Stimulated activated CD4-positive, alpha-beta T cell treated with anti-CD3 and anti-CD28 coated beads, TNF-alpha, amount 100 ng/mL, for 48 hours (primary cell): ENCODE measurements at regions not wholly inside any gene's neighbourhood (a gene's known extent, or its start where the extent isn't known, plus 50 kb on each side); places are given as distances from the start of the nearest gene placed in this dataset.

Experiments
- DNase-seq, 3 donors: peaks; one replicate each; pipeline ENCODE4 v3.0.0-alpha.2; 2020; ENCODE audit warnings: low read depth in 3 of 3

- no peak for DNase-seq
Observed at GRCh38 chr6:153787341-153787606, 251.8 kb upstream of the OPRM1 start.

GRCh38 chr6:153781306-153781705 lies 257.7 kb upstream of the OPRM1 start:
- no peak for DNase-seq

GRCh38 chr6:153780011-153780410 lies 259.0 kb upstream of the OPRM1 start:
- no peak for DNase-seq

GRCh38 chr6:153778216-153778615 lies 260.8 kb upstream of the OPRM1 start:
- no peak for DNase-seq

GRCh38 chr6:153771577-153771976 lies 267.5 kb upstream of the OPRM1 start:
- no peak for DNase-seq

GRCh38 chr6:153767127-153767526 lies 271.9 kb upstream of the OPRM1 start:
- DNase-seq = no peak

GRCh38 chr6:153758516-153758915 lies 280.5 kb upstream of the OPRM1 start:
- DNase-seq = no peak

- DNase-seq = no peak
Observed at GRCh38 chr6:153735761-153736160, 303.3 kb upstream of the OPRM1 start.

- DNase-seq = no peak
Observed at GRCh38 chr6:153729189-153729588, 309.9 kb upstream of the OPRM1 start.

GRCh38 chr6:153727885-153728284 lies 311.2 kb upstream of the OPRM1 start:
- DNase-seq = no peak

- DNase-seq = no peak
Observed at GRCh38 chr6:153725456-153725855, 313.6 kb upstream of the OPRM1 start.

GRCh38 chr6:153720732-153721131 lies 318.3 kb upstream of the OPRM1 start:
- DNase-seq = no peak

GRCh38 chr6:153705429-153705828 lies 333.6 kb upstream of the OPRM1 start:
- no peak for DNase-seq

GRCh38 chr6:153702671-153703070 lies 336.4 kb upstream of the OPRM1 start:
- DNase-seq = no peak

GRCh38 chr6:153698637-153699036 lies 340.4 kb upstream of the OPRM1 start:
- no peak for DNase-seq

GRCh38 chr6:153698001-153698400 lies 341.0 kb upstream of the OPRM1 start:
- DNase-seq = no peak

- DNase-seq = no peak
Observed at GRCh38 chr6:153677522-153677921, 361.5 kb upstream of the OPRM1 start.

GRCh38 chr6:153673750-153674149 lies 365.3 kb upstream of the OPRM1 start:
- no peak for DNase-seq

GRCh38 chr6:153673225-153673624 lies 365.8 kb upstream of the OPRM1 start:
- no peak for DNase-seq

- no peak for DNase-seq
Observed at GRCh38 chr6:153670403-153671026, 368.5 kb upstream of the OPRM1 start.

GRCh38 chr6:153668758-153669157 lies 370.3 kb upstream of the OPRM1 start:
- DNase-seq = no peak

GRCh38 chr6:153662982-153663381 lies 376.1 kb upstream of the OPRM1 start:
- DNase-seq = no peak

- DNase-seq = no peak
Observed at GRCh38 chr6:153645326-153645725, 393.7 kb upstream of the OPRM1 start.

- DNase-seq = no peak
Observed at GRCh38 chr6:153644000-153644399, 395.0 kb upstream of the OPRM1 start.

GRCh38 chr6:153634416-153634815 lies 404.6 kb upstream of the OPRM1 start:
- no peak for DNase-seq
